ENCODE measurements at regions not wholly inside any gene's neighbourhood (a gene's known extent, or its start where the extent isn't known, plus 50 kb on each side); places are given as distances from the start of the nearest gene placed in this dataset.

- TF ChIP-seq CTCF (IDR thresholded peaks at IDR 0.05) (no peak), EZH2 (IDR thresholded peaks at IDR 0.05) (no peak), EZH2phosphoT487 (IDR thresholded peaks at IDR 0.05) (no peak)
Measured at GRCh38 chr9:78967596-78968217, 604.1 kb upstream of the TLE4 start.
